Mesendoderm (in vitro differentiated cells): ENCODE measurements at regions not wholly inside any gene's neighbourhood (a gene's known extent, or its start where the extent isn't known, plus 50 kb on each side); places are given as distances from the start of the nearest gene placed in this dataset.

Experiments used
- DNase-seq: peaks from one replicate; pipeline ENCODE4 v3.0.0; 2013
- H2AK5ac ChIP-seq: 2 replicates; pipeline ENCODE4 v1.6.1; 2013; ENCODE audit warnings: low read length, inconsistent platforms
- H2BK120ac ChIP-seq: 2 replicates; pipeline ENCODE4 v1.6.1; 2013; ENCODE audit warnings: low read depth, mild to moderate bottlenecking, low read length, moderate library complexity, mixed read lengths
- H2BK15ac ChIP-seq: replicated peaks from 2 replicates; pipeline ENCODE4 v1.6.1; 2013; ENCODE audit warnings: low read depth, mild to moderate bottlenecking, moderate library complexity
- H2BK5ac ChIP-seq: 2 replicates; pipeline ENCODE4 v1.6.1; 2013; ENCODE audit warnings: low read length, inconsistent platforms
- H3K18ac ChIP-seq: 2 replicates; pipeline ENCODE4 v1.6.1; 2013; ENCODE audit warnings: mild to moderate bottlenecking, low read length, mixed read lengths
- H3K23ac ChIP-seq: one replicate; pipeline ENCODE4 v1.6.1; 2013; ENCODE audit warnings: low read length
- H3K27ac ChIP-seq: 2 replicates; pipeline ENCODE4 v1.5.1; 2013; ENCODE audit warnings: low read depth, mild to moderate bottlenecking, inconsistent platforms, low read length, moderate library complexity
- H3K27me3 ChIP-seq: 2 replicates; pipeline ENCODE4 v1.6.1; 2013; ENCODE audit warnings: low read length, control low read depth, mild to moderate bottlenecking, inconsistent platforms; ENCODE audit not compliant: insufficient read depth, poor library complexity
- H3K36me3 ChIP-seq: 2 replicates; pipeline ENCODE4 v1.6.1; 2013; ENCODE audit warnings: low read length, inconsistent platforms; ENCODE audit not compliant: control insufficient read depth, insufficient read depth
- H3K4ac ChIP-seq: one replicate; pipeline ENCODE4 v1.6.1; 2013; ENCODE audit warnings: low read depth, mild to moderate bottlenecking, low read length, moderate library complexity
- H3K4me1 ChIP-seq: 2 replicates; pipeline ENCODE4 v1.6.1; 2013; ENCODE audit warnings: low read depth, low read length, inconsistent platforms; ENCODE audit not compliant: control insufficient read depth
- H3K4me2 ChIP-seq: 2 replicates; pipeline ENCODE4 v1.6.1; 2013; ENCODE audit warnings: low read length
- H3K4me3 ChIP-seq: 2 replicates; pipeline ENCODE4 v1.5.1; 2013; ENCODE audit warnings: mild to moderate bottlenecking, low read length
- H3K56ac ChIP-seq: one replicate; pipeline ENCODE4 v1.6.1; 2013; ENCODE audit warnings: low read length
- H3K79me1 ChIP-seq: 2 replicates; pipeline ENCODE4 v1.6.1; 2013; ENCODE audit warnings: low read length, inconsistent platforms
- H3K79me2 ChIP-seq: 2 replicates; pipeline ENCODE4 v1.6.1; 2013; ENCODE audit warnings: mild to moderate bottlenecking, low read length; ENCODE audit not compliant: control insufficient read depth, insufficient read depth
- H3K9ac ChIP-seq: 2 replicates; pipeline ENCODE4 v1.6.1; 2013; ENCODE audit warnings: low read length, inconsistent platforms
- H4K5ac ChIP-seq: one replicate; pipeline ENCODE4 v1.6.1; 2013; ENCODE audit warnings: low read length
- H4K8ac ChIP-seq: one replicate; pipeline ENCODE4 v1.6.1; 2013; ENCODE audit warnings: low read depth, mild to moderate bottlenecking, control low read depth, low read length, moderate library complexity
- WGBS: extraction: QIAGEN DNeasy Blood & Tissue Kit; methylation state at CpG from one replicate; pipeline ENCODE4 v1.1.7; 2013; ENCODE audit warnings: low lambda C conversion rate, missing lambda C conversion rate; ENCODE audit not compliant: insufficient coverage; ENCODE audit errors: extremely low coverage; 5-methylcytosine and 5-hydroxymethylcytosine counted together

DNA sequence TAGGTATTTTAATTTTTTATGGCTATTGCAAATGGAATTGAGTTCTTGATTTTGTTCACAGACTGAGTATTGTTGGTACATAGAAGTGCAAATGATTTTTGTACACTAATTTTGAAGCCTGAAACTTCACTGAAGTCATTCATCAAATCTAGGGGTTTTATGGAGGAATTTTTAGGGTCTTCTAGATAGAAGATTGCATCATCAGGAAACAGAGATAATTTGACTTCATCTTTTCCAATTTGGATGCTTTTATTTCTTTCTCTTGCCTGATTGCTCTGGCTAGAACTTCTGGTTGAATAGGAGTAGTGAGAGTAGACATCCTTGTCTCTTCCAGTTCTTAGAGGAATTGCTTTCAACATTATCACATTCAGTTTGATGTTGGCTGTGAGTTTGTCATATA lies 58.2 kb upstream of the SNCAIP start:
- Histone ChIP-seq H3K4me2 (no peak overlapping the region), H3K56ac (no peak overlapping the region), H3K9ac (no peak overlapping the region), H4K5ac (no peak overlapping the region), H3K18ac (no peak overlapping the region), H3K27me3 (no peaks in the 10 kb centered on the region), H3K79me1 (no peaks in the 10 kb centered on the region), H2BK120ac (no peak overlapping the region), H3K36me3 (no peaks in the 10 kb centered on the region), H2BK15ac (no peak overlapping the region), H2AK5ac (no peak overlapping the region), H4K8ac (no peak overlapping the region), H3K27ac (no peak overlapping the region), H3K4me1 (no peaks in the 10 kb centered on the region), H2BK5ac (no peak overlapping the region), H3K4ac (no peak overlapping the region), H3K79me2 (no peaks in the 10 kb centered on the region), H3K23ac (no peak overlapping the region), H3K4me3 (no peak overlapping the region)
- DNase-seq, result no peak

- H2AK5ac ChIP-seq, result no peak overlapping the region
- DNase-seq, result no peak
- no peaks in the 10 kb centered on the region for H3K79me2 ChIP-seq
- no peak overlapping the region for H3K4me2 ChIP-seq
- H3K9ac ChIP-seq, result no peak overlapping the region
- no CpG with 5 or more reads among the region's 1 CpG for WGBS
- no peak overlapping the region for H2BK5ac ChIP-seq
- no peak overlapping the region for H3K18ac ChIP-seq
- H3K4ac ChIP-seq, result no peak overlapping the region
- H2BK120ac ChIP-seq, result no peak overlapping the region
- no peak overlapping the region for H3K4me3 ChIP-seq
- no peak overlapping the region for H4K8ac ChIP-seq
- no peak overlapping the region for H3K23ac ChIP-seq
- H3K4me1 ChIP-seq, result no peaks in the 10 kb centered on the region
- H2BK15ac ChIP-seq, result no peak overlapping the region
- no peaks in the 10 kb centered on the region for H3K79me1 ChIP-seq
- H3K36me3 ChIP-seq, result no peaks in the 10 kb centered on the region
- H4K5ac ChIP-seq, result no peak overlapping the region
- no peak overlapping the region for H3K56ac ChIP-seq
- no peaks in the 10 kb centered on the region for H3K27me3 ChIP-seq
- H3K27ac ChIP-seq, result no peak overlapping the region
These were observed 55.6 kb upstream of the SNCAIP start for GRCh38 chr5:122256388-122256787.

GRCh38 chr5:122257000-122257399 lies 55.0 kb upstream of the SNCAIP start:
- no peak overlapping the region for H3K18ac ChIP-seq
- no peak overlapping the region for H3K56ac ChIP-seq
- H3K27me3 ChIP-seq, result no peaks in the 10 kb centered on the region
- no peaks in the 10 kb centered on the region for H3K79me2 ChIP-seq
- H3K4ac ChIP-seq, result no peak overlapping the region
- H3K27ac ChIP-seq, result no peak overlapping the region
- H2BK5ac ChIP-seq, result no peak overlapping the region
- no peak overlapping the region for H3K23ac ChIP-seq
- no peak for DNase-seq
- H3K9ac ChIP-seq, result no peak overlapping the region
- H3K36me3 ChIP-seq, result no peaks in the 10 kb centered on the region
- no peak overlapping the region for H2BK120ac ChIP-seq
- H3K79me1 ChIP-seq, result no peaks in the 10 kb centered on the region
- H3K4me1 ChIP-seq, result no peaks in the 10 kb centered on the region
- no peak overlapping the region for H4K5ac ChIP-seq
- no peak overlapping the region for H3K4me2 ChIP-seq
- WGBS, result no CpG with 5 or more reads among the region's 8 CpGs
- no peak overlapping the region for H3K4me3 ChIP-seq
- no peak overlapping the region for H2BK15ac ChIP-seq
- no peak overlapping the region for H2AK5ac ChIP-seq
- no peak overlapping the region for H4K8ac ChIP-seq

DNA sequence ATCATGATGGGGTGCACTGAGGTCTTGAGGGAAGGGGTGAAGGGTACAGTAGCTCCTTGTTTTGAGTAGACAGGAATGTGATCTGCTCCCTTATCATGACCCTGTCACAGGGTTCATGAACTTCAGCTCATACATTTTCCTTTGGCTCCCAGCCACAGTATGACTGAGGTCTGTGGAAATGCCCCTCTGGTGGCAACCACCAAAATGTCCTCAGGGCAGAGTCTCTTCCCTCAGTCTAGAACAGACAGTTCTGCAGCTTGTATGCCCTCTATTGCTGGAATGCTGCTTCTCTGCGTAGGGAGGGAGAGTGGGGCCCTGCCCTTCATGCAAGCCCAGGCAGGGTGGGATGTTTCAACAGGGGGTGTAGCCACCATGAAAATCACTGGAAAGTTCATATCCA lies 53.8 kb upstream of the SNCAIP start:
- H3K23ac ChIP-seq, result no peak overlapping the region
- H3K36me3 ChIP-seq, result no peaks in the 10 kb centered on the region
- H3K27ac ChIP-seq, result no peak overlapping the region
- H3K27me3 ChIP-seq, result no peaks in the 10 kb centered on the region
- no peak overlapping the region for H3K18ac ChIP-seq
- no CpG with 5 or more reads among the region's 1 CpG for WGBS
- no peaks in the 10 kb centered on the region for H3K79me1 ChIP-seq
- no peak overlapping the region for H3K4me2 ChIP-seq
- H3K56ac ChIP-seq, result no peak overlapping the region
- no peak overlapping the region for H4K8ac ChIP-seq
- no peak overlapping the region for H2AK5ac ChIP-seq
- no peak overlapping the region for H2BK5ac ChIP-seq
- no peak overlapping the region for H4K5ac ChIP-seq
- H2BK15ac ChIP-seq, result no peak overlapping the region
- H3K9ac ChIP-seq, result no peak overlapping the region
- H3K4me3 ChIP-seq, result no peak overlapping the region
- DNase-seq, result no peak
- H3K4me1 ChIP-seq, result no peaks in the 10 kb centered on the region
- no peak overlapping the region for H3K4ac ChIP-seq
- no peaks in the 10 kb centered on the region for H3K79me2 ChIP-seq
- H2BK120ac ChIP-seq, result no peak overlapping the region

DNA sequence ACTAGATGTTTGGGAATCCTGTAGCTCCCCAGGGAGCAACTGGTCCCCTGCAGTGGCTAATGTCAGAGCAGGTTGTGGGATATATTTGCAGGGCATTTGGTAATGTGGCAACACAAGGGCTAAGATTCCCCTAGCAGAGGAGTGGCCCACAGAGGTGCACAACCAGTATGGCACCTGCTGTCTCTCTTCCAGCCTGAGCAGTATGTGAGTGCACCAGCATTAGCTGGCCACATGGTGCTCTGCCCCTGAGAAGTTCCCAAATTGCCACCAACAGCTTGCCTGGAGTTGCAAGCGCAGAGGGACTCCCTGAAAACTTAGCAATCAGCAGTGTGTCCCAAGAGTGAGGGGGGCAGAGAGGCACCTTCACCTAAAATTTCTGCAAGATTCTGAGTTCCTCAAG lies 53.2 kb upstream of the SNCAIP start:
- Histone ChIP-seq H4K5ac (no peak overlapping the region), H3K79me1 (no peaks in the 10 kb centered on the region), H3K79me2 (no peaks in the 10 kb centered on the region), H2AK5ac (no peak overlapping the region), H3K23ac (no peak overlapping the region), H2BK120ac (no peak overlapping the region), H3K27me3 (no peaks in the 10 kb centered on the region), H3K36me3 (no peaks in the 10 kb centered on the region), H4K8ac (no peak overlapping the region), H3K18ac (no peak overlapping the region), H3K27ac (no peak overlapping the region), H3K56ac (no peak overlapping the region), H3K4me3 (no peak overlapping the region), H3K4ac (no peak overlapping the region), H2BK15ac (no peak overlapping the region), H2BK5ac (no peak overlapping the region), H3K4me2 (no peak overlapping the region), H3K4me1 (no peaks in the 10 kb centered on the region), H3K9ac (no peak overlapping the region)
- no peak for DNase-seq
- WGBS, result no CpG with 5 or more reads among the region's 1 CpG

DNA sequence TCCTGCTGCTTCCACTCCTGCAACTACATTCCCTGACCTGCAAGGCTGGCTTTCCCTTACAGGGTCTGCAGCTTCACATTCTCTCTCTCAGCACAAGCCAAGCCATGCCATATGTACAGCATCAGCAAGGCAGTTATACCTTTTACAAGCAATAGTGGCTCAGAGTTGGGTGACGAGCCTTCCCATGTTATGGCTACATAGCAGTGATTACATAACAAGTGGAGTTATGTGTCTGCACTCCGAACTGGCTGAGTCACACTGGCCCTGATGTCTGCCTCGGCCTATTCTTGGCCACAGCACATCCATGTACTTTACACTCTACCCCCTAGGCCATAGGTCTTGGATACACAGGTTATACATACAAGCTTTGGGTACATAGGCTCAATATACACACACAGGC lies 52.0 kb upstream of the SNCAIP start:
- H3K79me2 ChIP-seq, result no peaks in the 10 kb centered on the region
- H3K27ac ChIP-seq, result no peak overlapping the region
- H3K79me1 ChIP-seq, result no peaks in the 10 kb centered on the region
- no peak overlapping the region for H4K8ac ChIP-seq
- no peaks in the 10 kb centered on the region for H3K27me3 ChIP-seq
- H3K4me1 ChIP-seq, result no peaks in the 10 kb centered on the region
- H3K18ac ChIP-seq, result no peak overlapping the region
- no peak overlapping the region for H3K56ac ChIP-seq
- no peak overlapping the region for H3K4ac ChIP-seq
- H2BK5ac ChIP-seq, result no peak overlapping the region
- no CpG with 5 or more reads among the region's 3 CpGs for WGBS
- peak; percentile 9 for DNase-seq
- H3K36me3 ChIP-seq, result no peaks in the 10 kb centered on the region
- no peak overlapping the region for H4K5ac ChIP-seq
- no peak overlapping the region for H3K4me3 ChIP-seq
- no peak overlapping the region for H3K4me2 ChIP-seq
- no peak overlapping the region for H2AK5ac ChIP-seq
- no peak overlapping the region for H2BK120ac ChIP-seq
- no peak overlapping the region for H2BK15ac ChIP-seq
- no peak overlapping the region for H3K9ac ChIP-seq
- H3K23ac ChIP-seq, result no peak overlapping the region
